ENCODE measurements at regions not wholly inside any gene's neighbourhood (a gene's known extent, or its start where the extent isn't known, plus 50 kb on each side); places are given as distances from the start of the nearest gene placed in this dataset.
"Not testable (repeated sequence)": the region's sequence is repeated elsewhere in the genome, so short reads cannot be mapped to it uniquely, and the experiment has no call there.

- DNase-seq: no peak
Measured at GRCh38 chr2:180829261-180829660, 151.1 kb upstream of the UBE2E3 start.

GRCh38 chr2:180828756-180829155 lies 151.6 kb upstream of the UBE2E3 start:
- no peak for DNase-seq

GRCh38 chr2:180823546-180824141 lies 156.8 kb upstream of the UBE2E3 start:
- DNase-seq: no peak

GRCh38 chr2:180819106-180819505 lies 161.3 kb upstream of the UBE2E3 start:
- no peak for DNase-seq

- DNase-seq: not testable (repeated sequence)
Measured at GRCh38 chr2:180818700-180819099, 161.7 kb upstream of the UBE2E3 start.

GRCh38 chr2:180799141-180799540 lies 181.3 kb upstream of the UBE2E3 start:
- no peak for DNase-seq

GRCh38 chr2:180790891-180791290 lies 189.5 kb upstream of the UBE2E3 start:
- DNase-seq: no peak

- DNase-seq: no peak
Measured at GRCh38 chr2:180787330-180787729, 193.1 kb upstream of the UBE2E3 start.

- DNase-seq: no peak
Measured at GRCh38 chr2:180781276-180781675, 199.1 kb upstream of the UBE2E3 start.

- DNase-seq: no peak
Measured at GRCh38 chr2:180778291-180778690, 202.1 kb upstream of the UBE2E3 start.

- DNase-seq: no peak
Measured at GRCh38 chr2:180776921-180777320, 203.5 kb upstream of the UBE2E3 start.

- DNase-seq: no peak
Measured at GRCh38 chr2:180775711-180776110, 204.7 kb upstream of the UBE2E3 start.

- not testable (repeated sequence) for DNase-seq
Measured at GRCh38 chr2:180765316-180765715, 215.1 kb upstream of the UBE2E3 start.

GRCh38 chr2:180763263-180763989 lies 217.0 kb upstream of the UBE2E3 start:
- DNase-seq: no peak

- no peak for DNase-seq
Measured at GRCh38 chr2:180761224-180761623, 219.2 kb upstream of the UBE2E3 start.

GRCh38 chr2:180759631-180760030 lies 220.8 kb upstream of the UBE2E3 start:
- no peak for DNase-seq

GRCh38 chr2:180753809-180754761 lies 226.3 kb upstream of the UBE2E3 start:
- DNase-seq: no peak

GRCh38 chr2:180751306-180751920 lies 229.0 kb upstream of the UBE2E3 start:
- no peak for DNase-seq

GRCh38 chr2:180747728-180748127 lies 232.7 kb upstream of the UBE2E3 start:
- DNase-seq: no peak

- DNase-seq: no peak
Measured at GRCh38 chr2:180743401-180743800, 237.0 kb upstream of the UBE2E3 start.

GRCh38 chr2:180742801-180743200 lies 237.6 kb upstream of the UBE2E3 start:
- no peak for DNase-seq

- DNase-seq: no peak
Measured at GRCh38 chr2:180739070-180739469, 241.3 kb upstream of the UBE2E3 start.

- DNase-seq: no peak
Measured at GRCh38 chr2:180735799-180736198, 244.6 kb upstream of the UBE2E3 start.
